ENCODE measurements at regions not wholly inside any gene's neighbourhood (a gene's known extent, or its start where the extent isn't known, plus 50 kb on each side); places are given as distances from the start of the nearest gene placed in this dataset.

DNA sequence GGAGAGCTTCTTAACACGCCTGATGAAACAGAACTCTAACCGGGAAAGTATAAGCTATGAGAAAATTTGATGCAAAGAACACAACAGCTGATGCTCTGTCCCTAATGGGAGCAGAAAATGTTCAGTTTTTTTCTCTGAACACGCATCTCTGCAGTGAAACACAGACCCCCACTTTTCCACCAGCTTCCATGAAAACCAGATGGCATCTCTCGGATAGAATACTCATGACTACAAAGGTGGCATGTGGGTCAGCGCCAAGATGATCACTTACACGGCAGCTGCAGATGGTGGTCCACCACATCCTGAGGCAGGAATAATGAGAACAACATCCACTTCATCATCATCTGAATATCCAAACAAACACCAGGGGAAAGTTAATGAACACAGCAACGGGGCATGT, 85.2 kb upstream of the CNR1 start:
- TF ChIP-seq CTCF (IDR thresholded peaks at IDR 0.05; ENCODE audit: insufficient read depth, low read length), result no peak
- DNase-seq (ENCODE audit: low read depth), result no peak
- H3K4me3 ChIP-seq (ENCODE audit: low read depth, low read length), result no peak overlapping the region

DNA sequence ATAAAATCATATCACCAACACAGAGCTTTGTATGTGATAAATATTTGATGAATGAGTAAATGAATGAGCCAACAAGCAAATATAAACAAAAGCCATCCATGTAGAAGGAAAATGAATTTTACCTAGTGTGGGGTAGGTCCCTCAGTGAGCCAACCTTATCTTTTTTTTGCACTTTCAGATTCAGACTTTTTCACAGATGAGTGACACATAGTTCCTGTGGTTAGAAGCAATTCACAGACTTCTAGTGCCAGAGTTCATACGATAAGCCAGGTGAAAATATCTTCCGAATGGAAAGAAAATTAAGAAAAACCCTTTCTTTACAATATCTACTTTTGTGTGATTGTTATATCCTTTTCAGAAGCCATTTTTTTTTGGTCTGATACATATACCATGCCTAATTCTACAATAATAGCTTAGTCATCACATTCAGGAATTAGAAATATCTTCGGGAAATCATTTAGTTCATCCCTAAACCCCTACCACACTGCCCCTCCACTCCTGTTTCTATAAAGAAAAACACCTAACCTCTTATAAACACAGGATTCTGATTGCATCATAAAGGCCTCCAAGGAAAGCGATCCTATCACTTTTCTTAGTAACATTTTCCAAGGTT, 82.7 kb upstream of the CNR1 start:
- no peak for TF ChIP-seq CTCF (IDR thresholded peaks at IDR 0.05; ENCODE audit: insufficient read depth, low read length)
- no peak for DNase-seq (ENCODE audit: low read depth)
- no peak overlapping the region for H3K4me3 ChIP-seq (ENCODE audit: low read depth, low read length)

GRCh38 chr6:88246654-88247053, 80.5 kb upstream of the CNR1 start:
- no peak for DNase-seq (ENCODE audit: low read depth)
- no peak for TF ChIP-seq CTCF (IDR thresholded peaks at IDR 0.05; ENCODE audit: insufficient read depth, low read length)
- H3K4me3 ChIP-seq (ENCODE audit: low read depth, low read length), result no peak overlapping the region

DNA sequence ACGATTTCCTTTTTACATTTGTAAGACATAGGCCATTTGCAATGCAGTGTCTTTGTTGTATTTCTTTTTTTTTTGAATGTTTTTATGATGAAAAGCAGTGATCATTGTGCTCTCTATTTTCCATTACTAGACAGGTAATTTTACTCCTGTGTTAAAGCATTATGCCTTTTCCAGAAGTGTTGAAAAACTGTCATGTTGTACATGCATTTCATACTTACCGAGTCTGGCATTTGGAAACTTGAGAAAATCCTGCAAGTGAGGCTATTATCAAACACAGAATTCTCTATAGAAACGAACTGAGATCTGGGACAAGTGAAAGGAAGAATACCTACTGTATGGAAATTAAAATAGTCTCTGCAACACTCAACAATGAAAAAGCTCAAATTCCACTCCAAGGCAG, 78.6 kb upstream of the CNR1 start:
- no peak for TF ChIP-seq CTCF (IDR thresholded peaks at IDR 0.05; ENCODE audit: insufficient read depth, low read length)
- no peak overlapping the region for H3K4me3 ChIP-seq (ENCODE audit: low read depth, low read length)
- no peak for DNase-seq (ENCODE audit: low read depth)

- no peak for DNase-seq (ENCODE audit: low read depth)
- TF ChIP-seq CTCF (IDR thresholded peaks at IDR 0.05; ENCODE audit: insufficient read depth, low read length), result no peak
- H3K4me3 ChIP-seq (ENCODE audit: low read depth, low read length), result no peak overlapping the region
Measured at GRCh38 chr6:88238901-88239300, 72.8 kb upstream of the CNR1 start.

DNA sequence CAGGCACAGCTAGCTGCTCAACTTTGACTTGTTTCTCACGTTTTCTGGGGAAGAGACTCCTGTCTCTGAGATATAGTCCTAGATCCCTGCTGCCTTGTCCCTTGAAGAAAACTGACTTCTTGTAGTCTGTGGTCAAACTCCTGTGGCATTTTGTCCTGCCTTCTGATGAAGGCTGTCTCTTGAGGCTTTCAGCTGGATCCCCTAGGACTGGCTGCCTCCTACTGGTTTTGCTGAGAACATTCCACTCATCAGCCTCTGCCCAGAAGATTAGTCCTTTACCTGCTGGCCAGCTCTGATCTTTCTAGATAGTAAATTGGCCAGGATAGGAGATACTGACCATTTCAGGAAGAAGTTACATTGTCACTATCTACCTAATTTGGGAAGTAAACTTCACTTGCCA, 71.9 kb upstream of the CNR1 start:
- TF ChIP-seq CTCF (IDR thresholded peaks at IDR 0.05; ENCODE audit: insufficient read depth, low read length), result no peak
- no peak for DNase-seq (ENCODE audit: low read depth)
- H3K4me3 ChIP-seq (ENCODE audit: low read depth, low read length), result no peak overlapping the region

Data from fibroblast of the aortic adventitia (primary cell).